ENCODE measurements at regions not wholly inside any gene's neighbourhood (a gene's known extent, or its start where the extent isn't known, plus 50 kb on each side); places are given as distances from the start of the nearest gene placed in this dataset.

DNA sequence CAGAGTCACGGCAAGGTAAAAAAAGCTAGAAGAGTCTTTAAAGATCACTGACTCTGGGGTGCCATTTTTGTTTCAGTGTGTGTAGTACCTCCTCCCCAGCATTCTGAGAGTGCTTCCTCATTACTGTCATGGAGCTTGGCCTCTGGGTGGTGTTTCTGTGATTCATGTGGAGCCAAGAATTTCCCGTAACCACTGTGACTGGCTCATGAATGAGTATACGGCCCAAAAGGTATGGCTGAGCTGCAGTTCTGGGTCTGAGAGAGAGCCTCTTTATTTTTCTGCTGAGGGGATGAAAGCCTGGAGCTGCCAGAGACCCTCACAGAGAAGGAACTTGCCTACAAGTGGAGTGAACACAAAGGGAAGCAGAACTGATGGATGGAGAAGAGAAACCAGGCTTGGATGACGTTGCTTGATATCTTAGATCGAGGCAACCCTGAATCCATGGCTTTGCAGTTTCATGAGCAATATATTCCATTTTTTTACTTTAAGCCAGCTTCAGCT, 85.6 kb downstream of the PTTG1 start:
- Histone ChIP-seq H3K4me2 (ENCODE audit: low read length) (peak overlapping the region; percentile 79), H4K20me1 (ENCODE audit: insufficient read depth, low read length) (no peaks in the 10 kb centered on the region), H3K36me3 (ENCODE audit: insufficient read depth, low read length) (no peaks in the 10 kb centered on the region), H3K9ac (ENCODE audit: low read length) (peak overlapping the region; percentile 42), H2AFZ (ENCODE audit: low read depth, low read length) (peak overlapping the region; percentile 67), H3K27me3 (ENCODE audit: insufficient read depth, low read length) (no peaks in the 10 kb centered on the region), H3K27ac (ENCODE audit: low read depth, low read length) (peak overlapping the region; percentile 63), H3K9me3 (ENCODE audit: insufficient read depth, low read depth, low read length) (no peaks in the 10 kb centered on the region), H3K4me1 (ENCODE audit: insufficient read depth, low read length) (peaks cover 20% of the 10 kb centered on the region), H3K4me3 (ENCODE audit: insufficient read depth, low read depth, low read length) (no peak overlapping the region), H3K79me2 (ENCODE audit: insufficient read depth, low read length) (no peaks in the 10 kb centered on the region)
- Mint-ChIP-seq H3K36me3 (ENCODE audit: low read depth, unreplicated experiment) (no peaks in the 10 kb centered on the region), H3K4me1 (ENCODE audit: low read depth, unreplicated experiment) (peaks cover 18% of the 10 kb centered on the region), H3K4me3 (ENCODE audit: unreplicated experiment) (no peak overlapping the region), H3K9me3 (ENCODE audit: unreplicated experiment) (peaks cover 2% of the 10 kb centered on the region), H3K27me3 (ENCODE audit: low read depth, unreplicated experiment) (peaks cover 9% of the 10 kb centered on the region), H3K27ac (ENCODE audit: unreplicated experiment) (peak overlapping the region; percentile 77)
- FAIRE-seq (no peak), DNase-seq (ENCODE audit: low read depth) (peak; percentile 83)
- no peak for TF ChIP-seq CTCF (IDR thresholded peaks at IDR 0.05; ENCODE audit: insufficient read depth, low read depth, low read length)
- no peak for TF ChIP-seq EZH2 (IDR thresholded peaks at IDR 0.05; ENCODE audit: insufficient read depth, low read length)

DNA sequence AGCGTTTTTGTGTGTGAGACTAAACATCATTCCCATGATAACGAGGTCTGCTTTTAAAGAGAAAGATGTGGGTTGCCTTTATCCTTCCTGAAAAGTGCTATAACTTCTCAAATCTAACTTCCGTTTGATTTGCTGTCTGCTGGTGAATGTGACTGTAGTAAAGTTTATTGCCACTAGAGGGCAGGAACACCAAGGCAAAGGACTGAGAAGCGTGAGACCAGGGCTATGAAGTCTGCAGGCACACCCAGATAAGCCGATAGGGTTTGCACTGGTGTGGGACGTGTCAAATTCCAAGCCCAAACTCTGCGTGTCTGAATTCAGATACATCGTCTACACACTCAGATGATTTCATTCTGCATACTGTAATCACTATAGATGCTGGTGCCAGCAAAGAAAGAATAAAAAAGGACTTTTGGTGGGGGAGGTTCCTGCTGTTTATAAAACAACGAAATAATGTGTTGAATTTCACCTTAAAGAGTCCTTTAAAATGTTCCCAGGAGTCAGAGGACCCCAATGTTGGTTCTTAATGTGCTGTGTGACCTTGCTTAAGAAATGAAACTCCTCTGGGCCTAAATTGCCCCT, 87.2 kb downstream of the PTTG1 start:
- H3K9ac ChIP-seq (ENCODE audit: low read length): peak overlapping the region; percentile 42
- FAIRE-seq: peak; percentile 93
- H2AFZ ChIP-seq (ENCODE audit: low read depth, low read length): peak overlapping the region; percentile 58
- H3K27ac ChIP-seq (ENCODE audit: low read depth, low read length): no peak overlapping the region
- no peaks in the 10 kb centered on the region for H3K27me3 ChIP-seq (ENCODE audit: insufficient read depth, low read length)
- no peak overlapping the region for H3K4me3 ChIP-seq (ENCODE audit: insufficient read depth, low read depth, low read length)
- no peaks in the 10 kb centered on the region for H3K79me2 ChIP-seq (ENCODE audit: insufficient read depth, low read length)
- peak overlapping the region; percentile 56 for H3K4me2 ChIP-seq (ENCODE audit: low read length)
- DNase-seq (ENCODE audit: low read depth): peak; percentile 86
- TF ChIP-seq CTCF (IDR thresholded peaks at IDR 0.05; ENCODE audit: insufficient read depth, low read depth, low read length) (peak; percentile 93), EZH2 (IDR thresholded peaks at IDR 0.05; ENCODE audit: insufficient read depth, low read length) (no peak)
- H4K20me1 ChIP-seq (ENCODE audit: insufficient read depth, low read length): no peaks in the 10 kb centered on the region
- no peaks in the 10 kb centered on the region for H3K36me3 ChIP-seq (ENCODE audit: insufficient read depth, low read length)
- Mint-ChIP-seq H3K4me1 (ENCODE audit: low read depth, unreplicated experiment) (peaks cover 18% of the 10 kb centered on the region), H3K9me3 (ENCODE audit: unreplicated experiment) (peaks cover 5% of the 10 kb centered on the region), H3K27me3 (ENCODE audit: low read depth, unreplicated experiment) (peaks cover 11% of the 10 kb centered on the region), H3K4me3 (ENCODE audit: unreplicated experiment) (no peak overlapping the region), H3K27ac (ENCODE audit: unreplicated experiment) (no peak overlapping the region), H3K36me3 (ENCODE audit: low read depth, unreplicated experiment) (no peaks in the 10 kb centered on the region)
- no peaks in the 10 kb centered on the region for H3K9me3 ChIP-seq (ENCODE audit: insufficient read depth, low read depth, low read length)
- H3K4me1 ChIP-seq (ENCODE audit: insufficient read depth, low read length): peaks cover 20% of the 10 kb centered on the region

- H3K9ac ChIP-seq (ENCODE audit: low read length): no peak overlapping the region
- peaks cover 18% of the 10 kb centered on the region for H3K4me1 ChIP-seq (ENCODE audit: insufficient read depth, low read length)
- H3K27me3 Mint-ChIP-seq (ENCODE audit: low read depth, unreplicated experiment): peaks cover 11% of the 10 kb centered on the region
- no peak overlapping the region for H3K27ac Mint-ChIP-seq (ENCODE audit: unreplicated experiment)
- no peak for TF ChIP-seq CTCF (IDR thresholded peaks at IDR 0.05; ENCODE audit: insufficient read depth, low read depth, low read length)
- TF ChIP-seq EZH2 (IDR thresholded peaks at IDR 0.05; ENCODE audit: insufficient read depth, low read length): no peak
- H3K27me3 ChIP-seq (ENCODE audit: insufficient read depth, low read length): no peaks in the 10 kb centered on the region
- no peak overlapping the region for H2AFZ ChIP-seq (ENCODE audit: low read depth, low read length)
- H4K20me1 ChIP-seq (ENCODE audit: insufficient read depth, low read length): no peaks in the 10 kb centered on the region
- no peaks in the 10 kb centered on the region for H3K36me3 Mint-ChIP-seq (ENCODE audit: low read depth, unreplicated experiment)
- H3K27ac ChIP-seq (ENCODE audit: low read depth, low read length): no peak overlapping the region
- H3K4me3 Mint-ChIP-seq (ENCODE audit: unreplicated experiment): no peak overlapping the region
- peaks cover 18% of the 10 kb centered on the region for H3K4me1 Mint-ChIP-seq (ENCODE audit: low read depth, unreplicated experiment)
- FAIRE-seq (no peak), DNase-seq (ENCODE audit: low read depth) (no peak)
- H3K9me3 ChIP-seq (ENCODE audit: insufficient read depth, low read depth, low read length): no peaks in the 10 kb centered on the region
- no peaks in the 10 kb centered on the region for H3K79me2 ChIP-seq (ENCODE audit: insufficient read depth, low read length)
- H3K4me2 ChIP-seq (ENCODE audit: low read length): no peak overlapping the region
- no peak overlapping the region for H3K4me3 ChIP-seq (ENCODE audit: insufficient read depth, low read depth, low read length)
- H3K9me3 Mint-ChIP-seq (ENCODE audit: unreplicated experiment): peaks cover 6% of the 10 kb centered on the region
- H3K36me3 ChIP-seq (ENCODE audit: insufficient read depth, low read length): no peaks in the 10 kb centered on the region
Measured at GRCh38 chr5:160511280-160511929, 89.8 kb downstream of the PTTG1 start.

Measured in astrocyte (in vitro differentiated cells and primary cell).